DMS53 (cell line): ENCODE measurements at regions not wholly inside any gene's neighbourhood (a gene's known extent, or its start where the extent isn't known, plus 50 kb on each side); places are given as distances from the start of the nearest gene placed in this dataset.

Experiments used
- DNase-seq: peaks from one replicate; lab custom pipeline; 2025; lab: John Stamatoyannopoulos, UW

- no peak for DNase-seq
Observed at GRCh38 chr15:100735129-100736053, 133.0 kb downstream of the ASB7 start.

GRCh38 chr15:100737214-100737613 is 134.8 kb downstream of the ASB7 start:
- no peak for DNase-seq

GRCh38 chr15:100738614-100739013 is 136.2 kb downstream of the ASB7 start:
- no peak for DNase-seq

- DNase-seq, result peak; percentile 48
Observed at GRCh38 chr15:100740138-100740537, 137.7 kb downstream of the ASB7 start.

GRCh38 chr15:100751585-100751984 is 128.0 kb upstream of the ALDH1A3 start:
- DNase-seq, result no peak

GRCh38 chr15:100753503-100753902 is 126.1 kb upstream of the ALDH1A3 start:
- DNase-seq, result no peak

- no peak for DNase-seq
Observed at GRCh38 chr15:100757661-100758060, 122.0 kb upstream of the ALDH1A3 start.

- no peak for DNase-seq
Observed at GRCh38 chr15:100758555-100758954, 121.1 kb upstream of the ALDH1A3 start.

- DNase-seq, result peak; percentile 41
Observed at GRCh38 chr15:100759106-100759505, 120.5 kb upstream of the ALDH1A3 start.

GRCh38 chr15:100759698-100760356 is 119.8 kb upstream of the ALDH1A3 start:
- DNase-seq, result peak; percentile 85

- peak; percentile 50 for DNase-seq
Observed at GRCh38 chr15:100760357-100760903, 119.2 kb upstream of the ALDH1A3 start.

- no peak for DNase-seq
Observed at GRCh38 chr15:100761290-100761935, 118.2 kb upstream of the ALDH1A3 start.

GRCh38 chr15:100762289-100762688 is 117.3 kb upstream of the ALDH1A3 start:
- no peak for DNase-seq

- no peak for DNase-seq
Observed at GRCh38 chr15:100762913-100763834, 116.5 kb upstream of the ALDH1A3 start.

GRCh38 chr15:100763835-100764750 is 115.5 kb upstream of the ALDH1A3 start:
- DNase-seq, result no peak

GRCh38 chr15:100764778-100765466 is 114.7 kb upstream of the ALDH1A3 start:
- DNase-seq, result no peak

GRCh38 chr15:100765467-100766241 is 114.0 kb upstream of the ALDH1A3 start:
- DNase-seq, result no peak

GRCh38 chr15:100766243-100767000 is 113.2 kb upstream of the ALDH1A3 start:
- no peak for DNase-seq
